Activated CD4-positive, CD25-positive, alpha-beta regulatory T cell (primary cell): ENCODE measurements at regions not wholly inside any gene's neighbourhood (a gene's known extent, or its start where the extent isn't known, plus 50 kb on each side); places are given as distances from the start of the nearest gene placed in this dataset.
"Not testable (repeated sequence)": the region's sequence is repeated elsewhere in the genome, so short reads cannot be mapped to it uniquely, and the experiment has no call there.

Experiments used
- DNase-seq, 4 experiments: peaks; one replicate each; lab custom pipeline; 2025; lab: John Stamatoyannopoulos, UW

GRCh38 chrX:39401483-39402110 lies 600.3 kb downstream of the MID1IP1 start:
- no peak for DNase-seq

DNA sequence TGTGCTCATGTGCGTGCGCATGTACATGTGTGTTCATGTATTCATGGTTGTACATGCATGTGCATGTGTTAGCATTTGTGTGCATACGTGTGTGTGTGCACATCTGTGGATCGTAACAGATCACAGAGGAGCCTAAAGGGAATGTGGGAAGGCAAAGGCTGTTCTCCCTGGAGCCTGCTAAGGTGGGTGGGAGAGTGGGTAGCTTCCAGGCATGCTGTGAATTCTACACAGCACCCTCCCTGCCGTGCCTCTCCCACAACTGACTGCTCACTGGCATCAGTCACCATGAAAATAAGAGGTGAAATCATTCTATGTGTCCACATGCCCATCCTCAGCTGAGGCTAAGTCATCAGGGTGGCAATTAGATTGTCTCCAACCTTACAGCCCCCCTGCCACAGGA lies 600.9 kb downstream of the MID1IP1 start:
- no peak for DNase-seq

DNA sequence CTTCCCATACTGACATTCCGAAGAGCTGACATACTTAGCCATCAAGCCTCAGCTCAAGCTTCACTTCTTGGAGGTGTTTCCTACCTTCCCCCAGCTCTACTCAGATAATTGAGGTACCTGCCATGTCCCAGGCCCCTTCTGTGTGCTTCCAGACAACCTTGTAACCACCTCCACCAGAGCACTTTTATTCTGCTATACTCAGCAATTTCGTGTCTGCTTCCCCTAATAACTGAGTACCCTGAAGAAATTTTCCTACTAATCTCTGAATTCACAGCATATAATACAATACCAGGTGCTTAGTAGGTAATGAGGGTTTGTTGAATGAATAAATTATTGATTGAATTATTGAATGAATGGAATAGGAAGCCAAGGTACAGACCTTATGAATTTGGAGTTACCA lies 605.5 kb downstream of the MID1IP1 start:
- DNase-seq: no peak

GRCh38 chrX:39409246-39409917 lies 608.1 kb downstream of the MID1IP1 start:
- DNase-seq: no peak

GRCh38 chrX:39414290-39414854 lies 613.1 kb downstream of the MID1IP1 start:
- no peak for DNase-seq

GRCh38 chrX:39416547-39417260 lies 615.4 kb downstream of the MID1IP1 start:
- DNase-seq: no peak

GRCh38 chrX:39418254-39418704 lies 617.0 kb downstream of the MID1IP1 start:
- no peak for DNase-seq

GRCh38 chrX:39418731-39419638 lies 617.7 kb downstream of the MID1IP1 start:
- DNase-seq: no peak

GRCh38 chrX:39421006-39421405 lies 619.7 kb downstream of the MID1IP1 start:
- no peak for DNase-seq

DNA sequence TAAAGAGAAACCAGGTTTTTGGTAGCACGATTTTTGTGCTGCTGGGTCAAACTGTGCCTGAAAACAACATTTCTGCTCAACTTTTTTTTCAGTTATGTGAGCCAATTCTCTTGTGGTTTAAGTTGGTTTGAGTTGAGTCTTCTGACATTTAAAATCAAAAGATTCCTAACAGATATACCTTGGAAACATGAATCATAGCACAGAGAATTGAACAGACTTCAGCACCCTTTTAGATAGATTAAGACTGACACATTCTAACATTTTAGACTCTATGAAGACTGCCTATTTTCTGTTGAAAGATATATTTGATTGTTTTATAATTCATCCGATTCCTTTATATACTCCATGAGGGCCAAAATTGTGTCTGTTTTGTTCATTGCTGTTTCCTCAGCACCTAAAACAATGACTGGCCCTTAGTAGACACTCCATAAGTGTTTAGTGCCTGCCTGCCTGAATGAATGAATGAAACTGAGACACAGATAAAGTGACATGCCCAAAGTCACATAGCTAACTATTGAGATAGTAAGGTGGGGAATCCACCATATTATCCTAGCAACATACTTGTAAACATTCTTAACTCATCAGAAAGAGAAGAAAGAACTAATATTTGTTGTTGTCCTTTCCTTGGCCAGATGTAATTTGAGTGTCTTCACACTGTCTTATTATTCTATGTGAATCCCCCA lies 624.0 kb downstream of the MID1IP1 start:
- no peak for DNase-seq

DNA sequence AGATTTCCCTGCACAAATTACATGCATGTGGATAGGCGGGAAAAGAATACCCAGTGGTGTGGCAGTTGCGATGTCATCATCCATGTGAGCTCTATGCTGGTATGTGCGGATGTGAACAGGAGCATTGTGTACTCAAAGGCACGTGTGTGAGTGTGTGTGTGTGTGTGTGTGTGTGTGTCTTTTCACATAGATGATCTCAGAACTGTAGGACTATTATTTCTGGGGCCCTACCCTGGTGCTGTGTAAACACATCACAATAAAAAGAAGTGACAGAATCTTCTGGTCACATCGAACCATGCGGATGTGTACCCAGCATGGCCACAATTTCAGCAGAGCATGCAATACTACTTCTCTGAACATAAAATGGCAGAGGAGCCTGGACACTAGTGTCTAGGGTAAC lies 624.8 kb downstream of the MID1IP1 start:
- DNase-seq: no peak

- no peak for DNase-seq
Measured at GRCh38 chrX:39427492-39427891, 626.2 kb downstream of the MID1IP1 start.

GRCh38 chrX:39427906-39428305 lies 626.6 kb downstream of the MID1IP1 start:
- no peak for DNase-seq

DNA sequence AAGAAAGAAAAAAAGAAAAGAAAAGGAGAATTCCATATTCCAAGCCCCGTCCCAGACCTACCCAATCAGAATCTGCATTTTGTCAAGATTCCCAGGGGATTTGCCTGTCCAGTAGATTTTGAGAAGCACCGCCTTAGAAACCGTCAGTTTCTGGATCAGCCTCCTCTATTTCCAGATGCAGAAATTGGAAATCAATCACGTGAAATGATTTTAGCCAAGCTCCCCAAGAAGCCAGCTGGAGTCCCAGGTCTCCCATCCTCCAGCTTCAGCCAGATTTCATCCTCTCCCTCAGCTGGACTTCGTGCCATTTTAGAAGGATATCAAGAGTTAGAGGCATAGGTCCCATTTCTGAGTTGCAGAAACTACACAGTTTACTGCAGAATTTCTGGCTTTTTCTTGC lies 629.3 kb downstream of the MID1IP1 start:
- DNase-seq: no peak

DNA sequence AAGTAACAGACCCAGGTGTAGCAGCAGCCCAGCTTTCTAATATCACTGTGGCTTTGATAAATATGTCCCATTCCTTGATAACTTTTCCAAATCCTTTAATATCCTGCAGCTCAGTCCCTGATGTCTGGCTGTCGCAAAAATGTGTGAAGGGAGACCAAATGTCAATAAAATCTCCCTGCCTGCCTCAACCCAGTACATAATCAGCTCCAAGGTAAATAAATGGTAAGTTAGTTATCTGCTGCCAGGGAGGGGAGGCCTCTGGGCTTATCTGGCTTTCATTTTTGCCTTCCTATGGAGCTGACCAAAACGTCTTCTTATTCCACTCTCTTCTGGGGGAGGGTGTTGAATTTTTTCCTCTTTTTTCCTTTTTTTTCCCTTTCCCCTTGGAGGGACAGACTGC lies 630.6 kb downstream of the MID1IP1 start:
- no peak for DNase-seq

DNA sequence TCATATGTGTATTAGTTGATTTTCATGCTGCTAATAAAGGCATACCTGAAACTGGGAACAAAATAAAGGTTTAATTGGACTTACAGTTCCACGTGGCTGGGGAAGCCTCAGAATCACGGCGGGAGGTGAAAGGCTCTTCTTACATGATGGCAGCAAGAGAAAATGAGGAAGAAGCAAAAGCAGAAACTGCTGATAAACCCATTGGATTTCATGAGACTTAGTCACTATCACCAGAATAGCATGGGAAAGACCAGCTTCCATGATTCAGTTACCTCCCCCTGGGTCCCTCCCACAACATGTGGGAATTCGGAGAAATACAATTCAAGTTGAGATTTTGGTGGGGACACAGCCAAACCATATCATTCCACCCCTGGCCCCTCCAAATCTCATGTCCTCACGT lies 633.4 kb downstream of the MID1IP1 start:
- not testable (repeated sequence) for DNase-seq

DNA sequence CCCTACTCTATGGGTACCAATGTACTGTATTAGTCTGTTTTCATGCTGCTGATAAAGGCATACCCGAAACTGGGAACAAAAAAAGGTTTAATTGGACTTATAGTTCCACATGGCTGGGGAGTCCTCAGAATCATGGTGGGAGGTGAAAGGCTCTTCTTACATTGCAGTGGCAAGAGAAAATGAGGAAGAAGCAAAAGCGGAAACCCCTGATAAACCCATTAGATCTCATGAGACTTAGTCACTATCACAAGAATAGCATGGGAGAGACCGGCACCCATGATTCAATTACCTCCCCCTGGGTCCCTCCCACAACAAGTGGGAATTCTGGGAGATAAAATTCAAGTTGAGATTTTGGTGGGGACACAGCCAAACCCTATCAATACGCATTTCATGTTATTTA lies 635.3 kb downstream of the MID1IP1 start:
- DNase-seq: not testable (repeated sequence)

GRCh38 chrX:39437670-39438441 lies 636.6 kb downstream of the MID1IP1 start:
- no peak for DNase-seq

- no peak for DNase-seq
Measured at GRCh38 chrX:39438603-39439602, 637.6 kb downstream of the MID1IP1 start.
